ENCODE measurements at regions not wholly inside any gene's neighbourhood (a gene's known extent, or its start where the extent isn't known, plus 50 kb on each side); places are given as distances from the start of the nearest gene placed in this dataset.
"Not testable (repeated sequence)": the region's sequence is repeated elsewhere in the genome, so short reads cannot be mapped to it uniquely, and the experiment has no call there.

DNA sequence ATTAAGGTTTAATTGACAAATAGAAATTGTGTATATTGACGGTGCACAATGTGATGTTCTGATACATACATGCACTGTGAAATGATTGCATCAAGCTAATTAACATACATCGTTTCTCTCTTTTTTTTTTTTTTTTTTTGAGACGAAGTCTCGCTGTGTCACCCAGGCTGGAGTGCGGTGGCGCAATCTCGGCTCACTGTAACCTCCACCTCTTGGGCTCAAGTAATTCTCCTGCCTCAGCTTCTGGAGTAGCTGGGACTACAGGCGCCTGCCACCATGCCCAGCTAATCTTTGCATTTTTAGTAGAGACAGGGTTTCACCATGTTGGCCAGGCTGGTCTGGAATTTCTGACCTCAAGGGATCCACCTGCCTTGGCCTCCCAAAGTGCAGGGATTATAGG, 69.9 kb upstream of the JCAD start:
- TF ChIP-seq, protein P1, sequence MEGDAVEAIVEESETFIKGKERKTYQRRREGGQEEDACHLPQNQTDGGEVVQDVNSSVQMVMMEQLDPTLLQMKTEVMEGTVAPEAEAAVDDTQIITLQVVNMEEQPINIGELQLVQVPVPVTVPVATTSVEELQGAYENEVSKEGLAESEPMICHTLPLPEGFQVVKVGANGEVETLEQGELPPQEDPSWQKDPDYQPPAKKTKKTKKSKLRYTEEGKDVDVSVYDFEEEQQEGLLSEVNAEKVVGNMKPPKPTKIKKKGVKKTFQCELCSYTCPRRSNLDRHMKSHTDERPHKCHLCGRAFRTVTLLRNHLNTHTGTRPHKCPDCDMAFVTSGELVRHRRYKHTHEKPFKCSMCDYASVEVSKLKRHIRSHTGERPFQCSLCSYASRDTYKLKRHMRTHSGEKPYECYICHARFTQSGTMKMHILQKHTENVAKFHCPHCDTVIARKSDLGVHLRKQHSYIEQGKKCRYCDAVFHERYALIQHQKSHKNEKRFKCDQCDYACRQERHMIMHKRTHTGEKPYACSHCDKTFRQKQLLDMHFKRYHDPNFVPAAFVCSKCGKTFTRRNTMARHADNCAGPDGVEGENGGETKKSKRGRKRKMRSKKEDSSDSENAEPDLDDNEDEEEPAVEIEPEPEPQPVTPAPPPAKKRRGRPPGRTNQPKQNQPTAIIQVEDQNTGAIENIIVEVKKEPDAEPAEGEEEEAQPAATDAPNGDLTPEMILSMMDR (IDR thresholded peaks at IDR 0.05; ENCODE audit: borderline replicate concordance, extremely low read depth, low read length, poor library complexity, severe bottlenecking) = not testable (repeated sequence)
- not testable (repeated sequence) for TF ChIP-seq EZH2 (IDR thresholded peaks at IDR 0.05; ENCODE audit: borderline replicate concordance, low read depth, low read length, severe bottlenecking)
